Brain microvascular endothelial cell (primary cell): ENCODE measurements at regions not wholly inside any gene's neighbourhood (a gene's known extent, or its start where the extent isn't known, plus 50 kb on each side); places are given as distances from the start of the nearest gene placed in this dataset.
A peak's percentile ranks its signal among the peaks of the same experiment; 100 is the strongest.

Experiments
- DNase-seq: peaks from one replicate; pipeline ENCODE4 v3.0.0-alpha.2; 2020
- H3K27ac ChIP-seq: fragments of 250-450 bp; sonication (Bioruptor Pico); 2 replicates; pipeline ENCODE4 v1.5.1; 2020; ENCODE audit warnings: mild to moderate bottlenecking, moderate library complexity
- H3K27me3 ChIP-seq: fragments of 250-450 bp; sonication (Bioruptor Pico); replicated peaks from 2 replicates; pipeline ENCODE4 v1.5.1; 2020; ENCODE audit warnings: mild to moderate bottlenecking
- H3K36me3 ChIP-seq: fragments of 250-450 bp; sonication (Bioruptor Pico); replicated peaks from 2 replicates; pipeline ENCODE4 v1.5.1; 2020; ENCODE audit warnings: mild to moderate bottlenecking
- H3K4me3 ChIP-seq: 2 replicates; pipeline ENCODE4 v1.5.1; 2011; ENCODE audit warnings: low read depth, mild to moderate bottlenecking, control low read depth, low read length, moderate library complexity
- CTCF ChIP-seq: IDR thresholded peaks from 2 replicates; pipeline ENCODE4 v1.5.1; 2011; ENCODE audit warnings: low read depth, mild to moderate bottlenecking, moderate library complexity, low read length, control low read depth, inconsistent platforms; ENCODE audit errors: missing control alignments
- in situ Hi-C: cut with HindIII; loops from 2 replicates; pipeline ENCODE4 v1.10.0; 2017; ENCODE audit warnings: low sequenced_read_pairs, low pct_ligation_motif_present

DNA sequence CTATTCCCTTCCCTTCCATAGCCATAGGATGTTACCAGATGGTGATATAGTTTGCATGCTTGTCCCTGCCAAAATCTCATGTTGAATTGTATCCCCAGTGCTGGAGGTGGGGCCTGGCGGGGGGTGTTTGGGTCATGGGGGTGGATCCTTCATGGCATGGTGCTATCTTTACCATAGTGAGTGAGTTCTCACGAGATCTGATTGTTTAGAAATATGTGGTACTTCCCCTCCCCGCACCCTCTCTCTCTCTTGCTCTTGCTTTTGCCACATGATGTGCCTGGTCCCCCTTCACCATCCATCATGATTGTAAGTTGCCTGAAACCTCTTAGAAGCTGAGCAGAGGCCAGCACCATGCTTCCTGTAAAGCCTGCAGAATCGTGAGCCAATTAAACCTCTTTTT lies 181.3 kb downstream of the CAND1 start:
- Histone ChIP-seq H3K27me3 (no peaks in the 10 kb centered on the region), H3K27ac (no peak overlapping the region), H3K4me3 (no peak overlapping the region), H3K36me3 (no peaks in the 10 kb centered on the region)
- in situ Hi-C loops, result no loop called here
- no peak for DNase-seq
- TF ChIP-seq CTCF, result no peak

DNA sequence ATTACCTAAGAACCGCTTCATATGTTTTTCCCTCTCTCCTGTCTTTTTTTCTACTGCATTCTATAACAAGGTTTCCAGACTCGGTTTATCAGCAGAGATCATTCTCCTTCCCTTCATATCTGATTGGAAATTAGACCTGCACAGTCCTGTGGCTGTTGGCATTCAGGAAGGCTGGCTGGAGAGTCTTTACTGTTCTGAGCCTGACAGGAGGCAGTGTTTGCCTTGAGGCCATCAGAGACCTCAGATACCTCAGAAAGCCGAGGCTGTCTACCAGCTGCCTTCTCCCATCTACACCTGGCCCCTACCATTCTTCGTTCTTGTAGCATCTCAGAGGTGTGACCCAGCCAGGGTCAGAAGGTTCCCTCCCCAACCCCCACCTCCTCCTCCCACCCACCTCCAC lies 182.0 kb downstream of the CAND1 start:
- no peak for DNase-seq
- no peaks in the 10 kb centered on the region for H3K36me3 ChIP-seq
- H3K27me3 ChIP-seq, result no peaks in the 10 kb centered on the region
- no peak overlapping the region for H3K27ac ChIP-seq
- no peak overlapping the region for H3K4me3 ChIP-seq
- in situ Hi-C loops, result no loop called here
- no peak for TF ChIP-seq CTCF

- Histone ChIP-seq H3K36me3 (no peaks in the 10 kb centered on the region), H3K27me3 (no peaks in the 10 kb centered on the region), H3K4me3 (no peak overlapping the region), H3K27ac (no peak overlapping the region)
- TF ChIP-seq CTCF, result no peak
- in situ Hi-C loops, result no loop called here
- DNase-seq, result no peak
Observed at GRCh38 chr12:67452119-67452805, 183.1 kb downstream of the CAND1 start.

GRCh38 chr12:67453191-67453590 lies 184.0 kb downstream of the CAND1 start:
- no peak for DNase-seq
- TF ChIP-seq CTCF, result no peak
- Histone ChIP-seq H3K36me3 (no peaks in the 10 kb centered on the region), H3K27ac (no peak overlapping the region), H3K4me3 (no peak overlapping the region), H3K27me3 (no peaks in the 10 kb centered on the region)
- in situ Hi-C loops, result no loop called here

DNA sequence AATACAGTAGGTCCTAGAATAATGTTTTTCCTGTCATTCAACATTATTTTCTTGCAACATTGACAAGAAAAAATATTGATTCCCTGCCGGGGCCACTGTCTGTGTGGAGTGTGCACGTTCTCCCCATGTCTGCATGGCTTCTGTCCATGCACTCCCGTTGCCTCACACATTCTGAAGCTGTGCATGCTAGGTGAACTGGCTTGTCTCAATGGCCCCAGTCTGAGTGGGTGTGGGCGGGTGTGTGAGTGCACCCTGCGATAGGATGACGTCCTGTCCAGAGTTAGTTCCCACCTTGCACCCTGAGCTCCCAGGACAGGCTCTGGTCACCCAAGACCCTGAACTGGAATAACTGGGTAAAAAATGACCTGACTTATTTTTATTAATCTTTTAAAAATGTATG lies 186.1 kb downstream of the CAND1 start:
- H3K27ac ChIP-seq, result no peak overlapping the region
- in situ Hi-C loops, result no loop called here
- TF ChIP-seq CTCF, result no peak
- H3K27me3 ChIP-seq, result no peaks in the 10 kb centered on the region
- no peak for DNase-seq
- no peaks in the 10 kb centered on the region for H3K36me3 ChIP-seq
- H3K4me3 ChIP-seq, result no peak overlapping the region

GRCh38 chr12:67456431-67456901 lies 187.3 kb downstream of the CAND1 start:
- Histone ChIP-seq H3K36me3 (no peaks in the 10 kb centered on the region), H3K4me3 (no peak overlapping the region), H3K27ac (no peak overlapping the region), H3K27me3 (no peaks in the 10 kb centered on the region)
- TF ChIP-seq CTCF, result no peak
- in situ Hi-C loops, result no loop called here
- peak; percentile 65 for DNase-seq
